ENCODE measurements at regions not wholly inside any gene's neighbourhood (a gene's known extent, or its start where the extent isn't known, plus 50 kb on each side); places are given as distances from the start of the nearest gene placed in this dataset.

DNA sequence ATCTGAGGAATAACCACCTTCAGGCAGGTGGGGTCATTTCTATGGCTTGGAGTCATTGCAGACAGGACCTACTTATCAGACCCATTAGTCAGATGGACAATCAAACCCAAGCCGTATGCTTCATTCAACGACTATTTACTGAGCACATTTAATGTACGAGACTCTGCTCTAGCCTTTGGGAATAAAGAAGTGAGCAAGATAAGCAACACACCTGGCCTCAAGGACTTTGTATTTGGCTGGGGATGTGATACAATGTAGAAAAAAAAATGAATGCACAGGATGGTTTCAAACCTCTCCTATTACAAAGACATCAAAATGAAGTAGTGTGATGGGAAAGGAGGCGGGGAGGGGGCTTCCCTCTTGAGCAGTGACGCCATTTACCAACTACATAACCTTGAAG, 311.7 kb downstream of the PMP22 start:
- TF ChIP-seq CTCF (IDR thresholded peaks at IDR 0.05) = no peak
- H3K4me3 Mint-ChIP-seq = no peak overlapping the region
- ChIA-PET CTCF (no interaction called here), POLR2A (no interaction called here)
- H3K27ac Mint-ChIP-seq = no peak overlapping the region
- no peaks in the 10 kb centered on the region for H3K27me3 Mint-ChIP-seq
- H3K4me1 Mint-ChIP-seq = no peaks in the 10 kb centered on the region
- ATAC-seq (ENCODE audit: low read depth) (no peak), DNase-seq (no peak)
- no peaks in the 10 kb centered on the region for H3K36me3 Mint-ChIP-seq (ENCODE audit: low read depth)
- no peaks in the 10 kb centered on the region for H3K9me3 Mint-ChIP-seq
- intact Hi-C loops (cut with micrococcal nuclease) = no loop called here

DNA sequence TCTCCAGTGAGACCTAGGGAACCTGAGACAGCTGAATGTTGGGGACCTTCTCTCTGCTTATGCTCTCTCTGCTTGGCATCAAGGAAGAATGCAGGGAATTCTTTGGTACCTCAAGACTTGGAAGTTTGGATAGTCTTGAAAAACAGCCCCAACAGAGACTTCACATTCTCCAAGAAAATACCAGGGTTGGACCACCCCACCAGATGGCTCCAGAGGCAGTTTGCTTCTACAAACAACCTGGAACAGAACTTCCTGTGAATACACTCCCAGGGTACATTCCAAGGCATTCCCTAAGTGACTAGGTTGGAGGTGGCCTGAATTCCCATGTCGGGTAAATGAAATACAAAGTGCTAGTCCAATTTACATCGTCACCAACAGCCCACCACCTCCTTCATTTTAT, 314.4 kb downstream of the PMP22 start:
- no peak for DNase-seq
- H3K4me1 Mint-ChIP-seq = no peaks in the 10 kb centered on the region
- no peaks in the 10 kb centered on the region for H3K9me3 Mint-ChIP-seq
- intact Hi-C loops (cut with micrococcal nuclease) = no loop called here
- H3K27me3 Mint-ChIP-seq = no peaks in the 10 kb centered on the region
- ChIA-PET POLR2A (no interaction called here), CTCF (no interaction called here)
- ATAC-seq (ENCODE audit: low read depth) = no peak
- TF ChIP-seq CTCF (IDR thresholded peaks at IDR 0.05) = no peak
- no peak overlapping the region for H3K27ac Mint-ChIP-seq
- H3K4me3 Mint-ChIP-seq = no peak overlapping the region
- H3K36me3 Mint-ChIP-seq (ENCODE audit: low read depth) = no peaks in the 10 kb centered on the region

- no peak for DNase-seq
- H3K4me3 Mint-ChIP-seq = no peak overlapping the region
- intact Hi-C loops (cut with micrococcal nuclease) = no loop called here
- ChIA-PET POLR2A (no interaction called here), CTCF (no interaction called here)
- H3K9me3 Mint-ChIP-seq = no peaks in the 10 kb centered on the region
- TF ChIP-seq CTCF (IDR thresholded peaks at IDR 0.05) = no peak
- no peak for ATAC-seq (ENCODE audit: low read depth)
- H3K4me1 Mint-ChIP-seq = no peaks in the 10 kb centered on the region
- no peaks in the 10 kb centered on the region for H3K27me3 Mint-ChIP-seq
- H3K27ac Mint-ChIP-seq = no peak overlapping the region
- no peaks in the 10 kb centered on the region for H3K36me3 Mint-ChIP-seq (ENCODE audit: low read depth)
Observed at GRCh38 chr17:14950216-14950615, 314.9 kb downstream of the PMP22 start.

GRCh38 chr17:14947671-14948070, 317.5 kb downstream of the PMP22 start:
- no peak overlapping the region for H3K27ac Mint-ChIP-seq
- TF ChIP-seq CTCF (IDR thresholded peaks at IDR 0.05) = no peak
- ATAC-seq (ENCODE audit: low read depth) (no peak), DNase-seq (no peak)
- POLR2A ChIA-PET = no interaction called here
- H3K4me1 Mint-ChIP-seq = no peaks in the 10 kb centered on the region
- CTCF ChIA-PET = no interaction called here
- no peak overlapping the region for H3K4me3 Mint-ChIP-seq
- no peaks in the 10 kb centered on the region for H3K9me3 Mint-ChIP-seq
- intact Hi-C loops (cut with micrococcal nuclease) = no loop called here
- H3K36me3 Mint-ChIP-seq (ENCODE audit: low read depth) = no peaks in the 10 kb centered on the region
- peaks cover 2% of the 10 kb centered on the region for H3K27me3 Mint-ChIP-seq

DNA sequence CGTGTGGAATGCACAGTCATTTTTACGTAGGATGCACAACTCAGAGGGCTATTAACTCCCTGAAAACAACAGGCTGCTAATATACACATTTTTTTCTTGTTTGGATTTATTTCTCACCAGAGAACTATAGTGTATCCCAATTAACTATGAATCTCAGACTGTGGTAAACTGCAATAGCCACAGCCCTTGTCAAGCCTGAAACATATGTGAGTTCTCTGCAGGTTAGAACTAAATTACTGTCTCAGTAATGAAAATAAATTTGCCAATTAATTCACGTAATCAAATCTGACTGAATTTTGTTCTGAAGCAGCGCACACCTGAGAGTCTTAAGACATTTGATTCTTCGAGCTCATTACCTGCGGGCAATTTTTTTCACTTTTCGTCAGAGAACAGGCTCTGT, 318.6 kb downstream of the PMP22 start:
- intact Hi-C loops (cut with micrococcal nuclease) = no loop called here
- Mint-ChIP-seq H3K27me3 (peaks cover 2% of the 10 kb centered on the region), H3K4me1 (no peaks in the 10 kb centered on the region), H3K9me3 (no peaks in the 10 kb centered on the region), H3K27ac (no peak overlapping the region), H3K4me3 (no peak overlapping the region), H3K36me3 (ENCODE audit: low read depth) (no peaks in the 10 kb centered on the region)
- CTCF ChIA-PET = no interaction called here
- no peak for TF ChIP-seq CTCF (IDR thresholded peaks at IDR 0.05)
- ATAC-seq (ENCODE audit: low read depth) (no peak), DNase-seq (no peak)
- POLR2A ChIA-PET = no interaction called here

Data from activated B cell treated with CpG ODN at 0.5 μM for 24 hours (primary cell).